Rectal smooth muscle tissue (tissue), 1 donor: ENCODE measurements at regions not wholly inside any gene's neighbourhood (a gene's known extent, or its start where the extent isn't known, plus 50 kb on each side); places are given as distances from the start of the nearest gene placed in this dataset.

Experiments
- H3K27ac ChIP-seq: one replicate; pipeline ENCODE4 v1.7.0; 2013; ENCODE audit warnings: low read depth, low read length, inconsistent platforms
- H3K27me3 ChIP-seq: one replicate; pipeline ENCODE4 v1.7.0; 2013; ENCODE audit warnings: low read length; ENCODE audit not compliant: control insufficient read depth, insufficient read depth
- H3K36me3 ChIP-seq: one replicate; pipeline ENCODE4 v1.7.0; 2013; ENCODE audit warnings: low read length; ENCODE audit not compliant: control insufficient read depth, insufficient read depth
- H3K4me1 ChIP-seq: one replicate; pipeline ENCODE4 v1.7.0; 2013; ENCODE audit warnings: low read length; ENCODE audit not compliant: control insufficient read depth, insufficient read depth
- H3K4me3 ChIP-seq: one replicate; pipeline ENCODE4 v1.7.0; 2013; ENCODE audit warnings: low read length
- H3K9ac ChIP-seq: one replicate; pipeline ENCODE4 v1.7.0; 2013; ENCODE audit warnings: low read length

- Histone ChIP-seq H3K4me1 (peaks cover 10% of the 10 kb centered on the region), H3K27ac (peak overlapping the region; percentile 21), H3K36me3 (no peaks in the 10 kb centered on the region), H3K27me3 (no peaks in the 10 kb centered on the region), H3K4me3 (no peak overlapping the region), H3K9ac (no peak overlapping the region)
These were observed 53.7 kb upstream of the OTOGL start for GRCh38 chr12:80045594-80045993.

- peaks cover 10% of the 10 kb centered on the region for H3K4me1 ChIP-seq
These were observed 54.7 kb upstream of the OTOGL start for GRCh38 chr12:80044694-80045046.

GRCh38 chr12:80041692-80042091, 57.6 kb upstream of the OTOGL start:
- Histone ChIP-seq H3K9ac (no peak overlapping the region), H3K4me3 (no peak overlapping the region), H3K27ac (peak overlapping the region; percentile 65), H3K4me1 (peaks cover 19% of the 10 kb centered on the region), H3K36me3 (no peaks in the 10 kb centered on the region), H3K27me3 (no peaks in the 10 kb centered on the region)

More at GRCh38 chr12:80044694-80045046, 54.7 kb upstream of the OTOGL start:
- Histone ChIP-seq H3K9ac (no peak overlapping the region), H3K36me3 (no peaks in the 10 kb centered on the region), H3K4me3 (no peak overlapping the region), H3K27ac (peak overlapping the region; percentile 21), H3K27me3 (no peaks in the 10 kb centered on the region)

- no peaks in the 10 kb centered on the region for H3K27me3 ChIP-seq
- H3K4me1 ChIP-seq = peaks cover 19% of the 10 kb centered on the region
- H3K27ac ChIP-seq = peak overlapping the region; percentile 60
- no peak overlapping the region for H3K9ac ChIP-seq
- no peak overlapping the region for H3K4me3 ChIP-seq
- H3K36me3 ChIP-seq = no peaks in the 10 kb centered on the region
These were observed 58.3 kb upstream of the OTOGL start for GRCh38 chr12:80041071-80041470.

- H3K9ac ChIP-seq = no peak overlapping the region
These were observed 59.1 kb upstream of the OTOGL start for GRCh38 chr12:80040075-80040738.

GRCh38 chr12:80038062-80038560, 61.2 kb upstream of the OTOGL start:
- Histone ChIP-seq H3K36me3 (no peaks in the 10 kb centered on the region), H3K4me1 (peaks cover 18% of the 10 kb centered on the region), H3K4me3 (no peak overlapping the region), H3K27me3 (no peaks in the 10 kb centered on the region), H3K27ac (peak overlapping the region; percentile 64), H3K9ac (no peak overlapping the region)

More at GRCh38 chr12:80040075-80040738, 59.1 kb upstream of the OTOGL start:
- H3K27ac ChIP-seq = peak overlapping the region; percentile 48
- H3K4me1 ChIP-seq = peaks cover 19% of the 10 kb centered on the region
- no peaks in the 10 kb centered on the region for H3K27me3 ChIP-seq
- H3K36me3 ChIP-seq = no peaks in the 10 kb centered on the region
- no peak overlapping the region for H3K4me3 ChIP-seq

- Histone ChIP-seq H3K27ac (peak overlapping the region; percentile 55), H3K36me3 (no peaks in the 10 kb centered on the region), H3K4me1 (peaks cover 18% of the 10 kb centered on the region), H3K4me3 (peak overlapping the region; percentile 20), H3K27me3 (no peaks in the 10 kb centered on the region), H3K9ac (no peak overlapping the region)
These were observed 65.9 kb upstream of the OTOGL start for GRCh38 chr12:80033448-80033847.

GRCh38 chr12:80032946-80033345, 66.4 kb upstream of the OTOGL start:
- Histone ChIP-seq H3K36me3 (no peaks in the 10 kb centered on the region), H3K4me3 (no peak overlapping the region), H3K9ac (no peak overlapping the region), H3K27me3 (no peaks in the 10 kb centered on the region), H3K4me1 (peaks cover 13% of the 10 kb centered on the region), H3K27ac (peak overlapping the region; percentile 55)

- no peak overlapping the region for H3K9ac ChIP-seq
- H3K4me3 ChIP-seq = no peak overlapping the region
- no peaks in the 10 kb centered on the region for H3K27me3 ChIP-seq
- no peaks in the 10 kb centered on the region for H3K36me3 ChIP-seq
- peaks cover 13% of the 10 kb centered on the region for H3K4me1 ChIP-seq
- H3K27ac ChIP-seq = peak overlapping the region; percentile 70
These were observed 68.1 kb upstream of the OTOGL start for GRCh38 chr12:80031229-80031628.

GRCh38 chr12:80025638-80026037, 73.7 kb upstream of the OTOGL start:
- H3K27ac ChIP-seq = no peak overlapping the region
- H3K27me3 ChIP-seq = no peaks in the 10 kb centered on the region
- H3K36me3 ChIP-seq = no peaks in the 10 kb centered on the region
- H3K4me1 ChIP-seq = no peaks in the 10 kb centered on the region
- no peak overlapping the region for H3K4me3 ChIP-seq
- H3K9ac ChIP-seq = no peak overlapping the region

- no peak overlapping the region for H3K9ac ChIP-seq
These were observed 79.6 kb upstream of the OTOGL start for GRCh38 chr12:80019691-80020090.

GRCh38 chr12:80018119-80018518, 81.2 kb upstream of the OTOGL start:
- no peak overlapping the region for H3K9ac ChIP-seq
- no peak overlapping the region for H3K4me3 ChIP-seq
- no peaks in the 10 kb centered on the region for H3K27me3 ChIP-seq
- peaks cover 13% of the 10 kb centered on the region for H3K4me1 ChIP-seq
- H3K36me3 ChIP-seq = no peaks in the 10 kb centered on the region
- peak overlapping the region; percentile 71 for H3K27ac ChIP-seq

More at GRCh38 chr12:80019691-80020090, 79.6 kb upstream of the OTOGL start:
- Histone ChIP-seq H3K4me1 (peaks cover 13% of the 10 kb centered on the region), H3K27ac (no peak overlapping the region), H3K27me3 (no peaks in the 10 kb centered on the region), H3K4me3 (no peak overlapping the region), H3K36me3 (no peaks in the 10 kb centered on the region)

- peak overlapping the region; percentile 78 for H3K27ac ChIP-seq
- H3K27me3 ChIP-seq = no peaks in the 10 kb centered on the region
- no peak overlapping the region for H3K4me3 ChIP-seq
- no peak overlapping the region for H3K9ac ChIP-seq
- peaks cover 13% of the 10 kb centered on the region for H3K4me1 ChIP-seq
- H3K36me3 ChIP-seq = no peaks in the 10 kb centered on the region
These were observed 82.0 kb upstream of the OTOGL start for GRCh38 chr12:80017261-80017870.
